Kidney glomerular epithelial cell (primary cell): ENCODE measurements at regions not wholly inside any gene's neighbourhood (a gene's known extent, or its start where the extent isn't known, plus 50 kb on each side); places are given as distances from the start of the nearest gene placed in this dataset.

Experiments used
- DNase-seq: peaks from one replicate; lab custom pipeline; 2025; lab: John Stamatoyannopoulos, UW

- no peak for DNase-seq
Observed at GRCh38 chr15:95653361-95653805, 677.1 kb upstream of the NR2F2 start.

GRCh38 chr15:95655089-95655607 lies 675.4 kb upstream of the NR2F2 start:
- no peak for DNase-seq

GRCh38 chr15:95656595-95656994 lies 673.9 kb upstream of the NR2F2 start:
- no peak for DNase-seq

- DNase-seq: no peak
Observed at GRCh38 chr15:95658799-95659198, 671.7 kb upstream of the NR2F2 start.

GRCh38 chr15:95659656-95660055 lies 670.8 kb upstream of the NR2F2 start:
- no peak for DNase-seq

- DNase-seq: no peak
Observed at GRCh38 chr15:95662638-95663037, 667.9 kb upstream of the NR2F2 start.

GRCh38 chr15:95663156-95664100 lies 667.1 kb upstream of the NR2F2 start:
- no peak for DNase-seq

GRCh38 chr15:95664450-95664849 lies 666.0 kb upstream of the NR2F2 start:
- DNase-seq: no peak

- peak; percentile 13 for DNase-seq
Observed at GRCh38 chr15:95669146-95669922, 661.2 kb upstream of the NR2F2 start.

- no peak for DNase-seq
Observed at GRCh38 chr15:95674031-95674430, 656.5 kb upstream of the NR2F2 start.

- DNase-seq: no peak
Observed at GRCh38 chr15:95676500-95676899, 654.0 kb upstream of the NR2F2 start.

- DNase-seq: no peak
Observed at GRCh38 chr15:95679847-95680582, 650.5 kb upstream of the NR2F2 start.

- no peak for DNase-seq
Observed at GRCh38 chr15:95680728-95681127, 649.8 kb upstream of the NR2F2 start.

- no peak for DNase-seq
Observed at GRCh38 chr15:95681836-95682544, 648.5 kb upstream of the NR2F2 start.

- no peak for DNase-seq
Observed at GRCh38 chr15:95684126-95684525, 646.4 kb upstream of the NR2F2 start.

- DNase-seq: peak; percentile 84
Observed at GRCh38 chr15:95684693-95685115, 645.8 kb upstream of the NR2F2 start.

GRCh38 chr15:95687061-95687460 lies 643.4 kb upstream of the NR2F2 start:
- DNase-seq: no peak

GRCh38 chr15:95687686-95688085 lies 642.8 kb upstream of the NR2F2 start:
- DNase-seq: no peak

GRCh38 chr15:95690631-95691340 lies 639.7 kb upstream of the NR2F2 start:
- DNase-seq: no peak

GRCh38 chr15:95693917-95694316 lies 636.6 kb upstream of the NR2F2 start:
- DNase-seq: peak; percentile 0

GRCh38 chr15:95698230-95698629 lies 632.3 kb upstream of the NR2F2 start:
- no peak for DNase-seq
